Umbilical cord (tissue), 1 donor: ENCODE measurements at regions not wholly inside any gene's neighbourhood (a gene's known extent, or its start where the extent isn't known, plus 50 kb on each side); places are given as distances from the start of the nearest gene placed in this dataset.
"Not testable (repeated sequence)": the region's sequence is repeated elsewhere in the genome, so short reads cannot be mapped to it uniquely, and the experiment has no call there.

Experiments used
- DNase-seq: peaks from one replicate; pipeline ENCODE4 v3.0.0-alpha.2; 2015; ENCODE audit warnings: low spot score

- DNase-seq = no peak
Observed at GRCh38 chrX:55813150-55813549, 95.6 kb downstream of the RRAGB start.

GRCh38 chrX:55815546-55815945, 98.0 kb downstream of the RRAGB start:
- no peak for DNase-seq

DNA sequence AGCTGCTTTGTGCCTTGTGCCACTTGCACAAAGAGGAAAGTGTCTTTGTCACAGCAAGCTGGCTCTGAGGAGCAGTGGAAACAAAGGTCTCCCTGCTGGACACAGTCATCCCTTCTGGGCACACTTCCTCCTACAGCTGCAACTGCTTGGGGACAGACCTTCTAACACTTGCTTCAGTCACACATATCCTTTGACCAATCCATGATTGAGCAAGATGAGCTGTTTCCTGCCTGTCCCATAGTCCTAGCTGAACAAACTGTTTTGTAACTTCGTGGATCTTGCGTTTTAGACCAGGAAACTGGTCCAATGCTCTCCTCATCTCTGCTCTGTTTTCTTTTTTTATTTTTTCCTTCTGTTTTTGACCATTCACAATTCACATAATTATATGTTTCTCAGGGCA, 98.5 kb downstream of the RRAGB start:
- DNase-seq = no peak

DNA sequence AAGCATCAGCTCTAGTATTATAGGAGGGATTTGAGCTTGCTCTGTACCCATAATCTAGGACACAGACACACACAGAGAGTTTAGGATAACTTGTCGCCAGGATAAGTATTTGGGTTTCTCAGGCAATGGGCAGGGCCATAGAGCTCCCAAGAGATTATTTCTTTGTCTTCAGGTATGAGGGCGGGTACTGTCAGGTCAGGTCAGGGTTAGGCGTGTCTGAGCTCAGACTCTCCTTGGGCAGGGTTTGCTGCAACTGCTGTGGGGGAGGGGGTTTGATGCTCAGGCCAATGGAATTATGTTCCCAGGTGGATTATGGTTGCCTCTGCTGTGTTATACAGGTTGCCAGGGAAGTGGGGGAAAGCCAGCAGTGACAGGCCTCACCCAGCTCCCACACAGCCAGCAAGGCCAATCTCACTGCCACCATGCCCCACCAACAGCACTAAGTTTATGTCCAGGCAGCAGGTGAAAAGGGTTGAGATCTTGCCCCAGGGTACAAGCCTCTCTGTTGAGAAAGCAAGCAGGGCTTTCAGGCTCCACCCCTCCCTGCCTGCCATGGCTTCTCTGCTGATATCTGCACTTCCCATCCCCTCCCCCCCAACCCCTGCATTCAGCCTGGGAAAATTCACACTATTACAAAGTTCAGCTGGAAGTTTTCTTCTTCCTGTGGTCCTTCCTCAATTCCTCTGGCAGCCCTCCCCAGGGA, 101.3 kb downstream of the RRAGB start:
- DNase-seq = no peak

DNA sequence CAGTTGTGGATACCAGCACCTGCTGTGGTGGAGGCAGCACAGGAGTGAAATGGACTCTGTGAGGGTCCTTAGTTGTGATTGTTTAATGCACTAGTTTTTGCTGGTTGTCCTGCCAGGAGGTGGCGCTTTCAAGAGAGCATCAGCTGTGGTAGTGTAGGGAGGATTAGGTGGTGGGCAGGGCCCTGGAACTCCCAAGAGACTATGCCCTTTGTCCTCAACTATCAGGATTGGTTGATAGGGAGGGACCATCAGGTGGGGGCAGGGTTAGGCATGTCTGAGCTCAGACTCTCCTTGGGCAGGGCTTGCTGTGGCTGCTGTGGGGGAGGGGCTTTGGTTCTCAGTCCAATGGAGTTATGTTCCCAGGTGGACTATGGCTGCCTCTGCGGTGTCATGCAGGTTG, 121.9 kb downstream of the RRAGB start:
- no peak for DNase-seq

DNA sequence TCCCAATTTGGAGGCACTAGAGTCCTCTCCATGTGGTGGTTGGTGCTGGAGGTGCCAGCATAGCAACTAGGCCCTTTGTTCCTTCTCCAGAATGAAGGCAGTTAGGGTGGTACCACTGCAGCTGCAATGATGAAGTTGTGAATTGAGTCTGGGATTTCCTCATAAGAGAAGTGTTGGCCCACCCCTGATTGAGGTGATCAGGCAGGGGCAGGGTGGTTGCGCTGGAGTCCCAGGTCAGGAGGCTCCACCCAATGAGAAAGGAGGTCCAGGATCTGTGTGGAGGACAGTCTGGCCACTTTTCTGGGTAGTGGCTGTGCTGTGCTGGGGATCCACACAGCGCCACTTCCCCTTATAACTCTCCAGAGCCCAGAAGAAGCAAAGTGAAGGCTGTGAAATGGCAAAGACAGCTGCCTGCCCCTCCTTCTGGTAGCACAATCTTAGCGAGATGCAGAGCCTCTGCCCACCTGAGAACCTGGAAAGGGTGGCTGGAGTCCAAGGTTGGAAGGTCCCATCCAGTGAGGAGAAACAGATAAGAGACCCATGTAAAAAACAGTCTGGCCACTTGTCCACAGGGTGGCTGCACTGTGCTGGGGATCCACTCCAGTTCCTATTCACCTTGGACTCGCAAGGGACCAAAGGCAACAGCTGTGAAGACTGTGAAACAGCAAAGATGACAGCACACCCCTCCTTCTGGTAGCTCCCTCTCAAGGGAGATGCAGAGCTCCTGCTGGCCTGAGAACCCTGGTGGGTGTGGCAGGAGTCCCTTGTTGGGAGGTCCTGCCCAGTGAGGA, 124.6 kb downstream of the RRAGB start:
- no peak for DNase-seq

GRCh38 chrX:55866779-55867178, 149.2 kb downstream of the RRAGB start:
- DNase-seq = not testable (repeated sequence)

DNA sequence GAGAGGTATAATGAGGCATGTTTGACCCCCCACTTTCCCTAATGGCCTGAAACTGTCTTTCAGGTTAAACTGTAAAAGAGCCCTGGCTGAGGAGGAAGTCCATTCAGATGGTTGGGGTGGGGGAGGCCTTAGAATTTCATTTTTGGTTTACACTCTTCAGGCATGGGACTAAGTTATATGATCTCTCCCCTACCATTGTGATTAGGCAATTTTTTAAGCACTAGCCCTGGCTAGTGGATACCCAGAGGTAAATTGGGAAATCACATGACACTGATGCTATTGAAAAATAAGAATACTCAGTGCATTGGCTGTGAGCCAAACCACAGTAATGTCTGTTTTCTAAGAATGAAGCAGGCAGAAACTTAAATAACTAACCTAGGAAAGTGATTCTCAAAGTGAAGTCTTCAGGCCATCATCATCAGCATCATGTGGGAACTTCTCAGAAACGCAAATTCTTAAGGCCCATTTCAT, 149.7 kb downstream of the RRAGB start:
- DNase-seq = no peak

GRCh38 chrX:55867708-55868107, 150.2 kb downstream of the RRAGB start:
- DNase-seq = no peak

- DNase-seq = no peak
Observed at GRCh38 chrX:55874807-55875206, 157.3 kb downstream of the RRAGB start.

GRCh38 chrX:55883541-55883940, 166.0 kb downstream of the RRAGB start:
- DNase-seq = not testable (repeated sequence)

GRCh38 chrX:55907968-55908607, 190.5 kb downstream of the RRAGB start:
- peak; percentile 59 for DNase-seq

GRCh38 chrX:55908661-55909212, 191.2 kb downstream of the RRAGB start:
- DNase-seq = peak; percentile 25

- no peak for DNase-seq
Observed at GRCh38 chrX:55919367-55920221, 202.0 kb downstream of the RRAGB start.

GRCh38 chrX:55924574-55924973, 207.0 kb downstream of the RRAGB start:
- no peak for DNase-seq

DNA sequence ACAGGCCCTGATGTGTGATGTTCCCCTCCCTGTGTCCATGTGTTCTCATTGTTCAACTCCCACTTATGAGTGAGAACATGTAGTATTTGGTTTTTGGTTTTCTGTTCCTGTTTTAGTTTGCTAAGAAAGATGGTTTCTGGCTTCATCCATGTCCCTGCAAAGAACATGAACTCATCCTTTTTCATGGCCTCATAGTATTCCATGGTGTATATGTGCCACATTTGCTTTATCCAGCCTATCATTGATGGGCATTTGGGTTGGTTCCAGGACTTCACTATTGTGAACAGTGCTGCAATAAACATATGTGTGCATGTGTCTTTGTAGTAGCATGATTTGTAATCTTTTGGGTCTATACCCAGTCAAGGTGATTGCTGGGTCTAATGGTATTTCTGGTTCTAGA, 211.0 kb downstream of the RRAGB start:
- not testable (repeated sequence) for DNase-seq
